HepG2 (cell line): ENCODE measurements at regions not wholly inside any gene's neighbourhood (a gene's known extent, or its start where the extent isn't known, plus 50 kb on each side); places are given as distances from the start of the nearest gene placed in this dataset.

Experiments
- ATAC-seq: fragments of 200-7000 bp; cut with Tn5 transposase; 3 replicates; pipeline ENCODE4 v1.9.1; 2020; ENCODE audit warnings: mild to moderate bottlenecking, moderate library complexity
- BruUV-seq: library from RNA; stranded (reverse); fragments of 400-500 nt; replicated peaks from 2 replicates; lab custom pipeline; 2021; lab: Mats Ljungman, UMichigan
- CTCF ChIA-PET: fragments of 300-600 bp; formaldehyde crosslinking; extraction: SDS; loops from one replicate; lab custom pipeline; 2021; ENCODE audit warnings: low total read pairs, inconsistent platforms, low intra/inter-chr PET ratio; lab: Yijun Ruan, JAX
- POLR2A ChIA-PET: fragments of 350-600 bp; sonication (Branson Sonifier 250); formaldehyde crosslinking; loops from one replicate; lab custom pipeline; 2020; ENCODE audit warnings: antibody characterized with exemption, inconsistent platforms; lab: Yijun Ruan, JAX
- DNase-seq: peaks from one replicate; pipeline ENCODE4 v3.0.0-alpha.2; 2015; ENCODE audit warnings: low spot score
- FAIRE-seq: peaks from 3 replicates; lab custom pipeline; 2011; peaks lifted over from hg19 to GRCh38; lab: Jason Lieb, UNC
- H2AFZ ChIP-seq: one replicate; pipeline ENCODE4 v1.6.1; 2011; ENCODE audit warnings: low read length, inconsistent platforms
- H3K27ac ChIP-seq: fragments of 300-600 bp; 3 replicates; pipeline ENCODE4 v1.8.0; 2011; ENCODE audit warnings: mixed run types, mild to moderate bottlenecking, mixed read lengths, low read length, inconsistent platforms; ENCODE audit not compliant: insufficient read depth; ENCODE audit errors: extremely low read length
- H3K27me3 ChIP-seq, 2 experiments: fragments of 200-600 bp in 1 of 2; 2 replicates in 1 of 2; 3 replicates in 1 of 2; pipeline versions ENCODE4 v1.6.0 to v1.8.0; 2011; ENCODE audit warnings: low read length in 2 of 2, mild to moderate bottlenecking in 2 of 2, moderate library complexity in 2 of 2, inconsistent platforms in 1 of 2; ENCODE audit not compliant: insufficient read depth in 2 of 2, control insufficient read depth in 1 of 2
- H3K36me3 ChIP-seq, 2 experiments: fragments of 200-600 bp in 1 of 2; replicated peaks in 1 of 2; 2 replicates in 1 of 2; 3 replicates in 1 of 2; pipeline versions ENCODE4 v1.5.1 to v1.8.0; 2011; ENCODE audit warnings: low read length in 2 of 2, inconsistent platforms in 1 of 2; ENCODE audit not compliant: insufficient read depth in 2 of 2, control insufficient read depth in 1 of 2
- H3K4me1 ChIP-seq: 2 replicates; pipeline ENCODE4 v1.5.1; 2012; ENCODE audit warnings: low read length, inconsistent platforms; ENCODE audit not compliant: insufficient read depth
- H3K4me2 ChIP-seq: 2 replicates; pipeline ENCODE4 v1.6.0; 2011; ENCODE audit warnings: low read depth, low read length, inconsistent platforms
- H3K4me3 ChIP-seq, 3 experiments: fragments of 200-600 bp in 1 of 3; sonication (generic), shearing (Covaris generic) in 1 of 3; replicated peaks in 1 of 3; 2 replicates each; pipeline ENCODE4 v1.5.1; 2011 to 2016; ENCODE audit warnings: low read length in 3 of 3, inconsistent platforms in 2 of 3, low read depth in 2 of 3, mild to moderate bottlenecking in 2 of 3, control low read depth in 1 of 3, mixed read lengths in 1 of 3; ENCODE audit not compliant: insufficient read depth in 1 of 3
- H3K79me2 ChIP-seq: one replicate; pipeline ENCODE4 v1.6.1; 2011; ENCODE audit warnings: low read length, inconsistent platforms; ENCODE audit not compliant: insufficient read depth
- H3K9ac ChIP-seq: 2 replicates; pipeline ENCODE4 v1.6.0; 2011; ENCODE audit warnings: mild to moderate bottlenecking, low read depth, low read length, inconsistent platforms; ENCODE audit not compliant: insufficient read depth
- H3K9me3 ChIP-seq: 2 replicates; pipeline ENCODE4 v1.5.1; 2012; ENCODE audit warnings: mild to moderate bottlenecking, low read length
- H4K20me1 ChIP-seq: 2 replicates; pipeline ENCODE4 v1.6.0; 2011; ENCODE audit warnings: inconsistent platforms, mild to moderate bottlenecking, low read length, moderate library complexity; ENCODE audit not compliant: insufficient read depth
- ATAD3A ChIP-seq: sonication (generic); formaldehyde crosslinking; IDR thresholded peaks from 2 replicates; pipeline ENCODE4 v1.4.0; 2020; ENCODE audit warnings: missing genetic modification reagents
- FOXA1 ChIP-seq, 2 experiments: fragments of 450-650 bp in 1 of 2; sonication (generic) in 1 of 2; formaldehyde crosslinking in 1 of 2; IDR thresholded peaks; 2 replicates each; pipeline versions ENCODE4 v1.4.0 to v1.6.1; 2016 to 2020; ENCODE audit warnings: missing genetic modification reagents in 1 of 2
- HDAC6 ChIP-seq: fragments of 200-600 bp; sonication (generic); IDR thresholded peaks from 2 replicates; pipeline ENCODE4 v1.7.0; 2017; ENCODE audit warnings: mild to moderate bottlenecking, antibody characterized with exemption, low read length, low read depth
- KDM4B ChIP-seq: sonication (generic); formaldehyde crosslinking; IDR thresholded peaks from 2 replicates; pipeline ENCODE4 v1.4.0; 2020; ENCODE audit warnings: missing genetic modification reagents
- NFIB ChIP-seq: sonication (generic); formaldehyde crosslinking; IDR thresholded peaks from 2 replicates; pipeline ENCODE4 v1.9.0; 2021; ENCODE audit warnings: missing genetic modification reagents, mild to moderate bottlenecking, borderline replicate concordance
- NFYB ChIP-seq: sonication (generic); formaldehyde crosslinking; IDR thresholded peaks from 2 replicates; pipeline ENCODE4 v1.4.0; 2020; ENCODE audit warnings: missing genetic modification reagents
- PHF21A ChIP-seq: sonication (generic); formaldehyde crosslinking; IDR thresholded peaks from 2 replicates; pipeline ENCODE4 v1.5.0; 2020; ENCODE audit warnings: mild to moderate bottlenecking, missing genetic modification reagents
- RARG ChIP-seq: sonication (generic); formaldehyde crosslinking; IDR thresholded peaks from 2 replicates; pipeline ENCODE4 v1.4.0; 2020; ENCODE audit warnings: low read depth, mild to moderate bottlenecking, missing genetic modification reagents
- TFE3 ChIP-seq: IDR thresholded peaks from 2 replicates; pipeline ENCODE4 v1.6.1; 2016
- THYN1 ChIP-seq: sonication (generic); formaldehyde crosslinking; IDR thresholded peaks from 2 replicates; pipeline ENCODE4 v1.8.1; 2023; ENCODE audit warnings: low read depth, mild to moderate bottlenecking, moderate library complexity, missing genetic modification reagents, borderline replicate concordance
- ZBTB8A ChIP-seq: sonication (generic); formaldehyde crosslinking; IDR thresholded peaks from 2 replicates; pipeline ENCODE4 v1.4.0; 2020; ENCODE audit warnings: mild to moderate bottlenecking, low read depth, missing genetic modification reagents, borderline replicate concordance
- ZFP1 ChIP-seq: IDR thresholded peaks from 2 replicates; pipeline ENCODE4 v1.6.1; 2016
- ZFP36 ChIP-seq: fragments of 150-350 bp; IDR thresholded peaks from 2 replicates; pipeline ENCODE4 v1.6.1; 2018; ENCODE audit warnings: borderline replicate concordance, low read length, low read depth; ENCODE audit not compliant: partially characterized antibody
- ZFYVE20 ChIP-seq: sonication (generic); formaldehyde crosslinking; IDR thresholded peaks from 2 replicates; pipeline ENCODE4 v1.8.0; 2023; ENCODE audit warnings: low read depth, mild to moderate bottlenecking, moderate library complexity, missing genetic modification reagents, borderline replicate concordance
- ZNF205 ChIP-seq: IDR thresholded peaks from 2 replicates; pipeline ENCODE4 v1.6.1; 2018; ENCODE audit warnings: missing biosample characterization, missing genetic modification reagents
- ZNF282 ChIP-seq: fragments of 450-650 bp; IDR thresholded peaks from 2 replicates; pipeline ENCODE4 v1.6.1; 2018; ENCODE audit not compliant: partially characterized antibody
- ZNF430 ChIP-seq: sonication (generic); formaldehyde crosslinking; IDR thresholded peaks from 2 replicates; pipeline ENCODE4 v1.9.0; 2021; ENCODE audit warnings: mild to moderate bottlenecking, missing genetic modification reagents
- ZNF512 ChIP-seq: sonication (generic); formaldehyde crosslinking; IDR thresholded peaks from 2 replicates; pipeline ENCODE4 v1.4.0; 2020; ENCODE audit warnings: mild to moderate bottlenecking, missing genetic modification reagents
- ZNF556 ChIP-seq: sonication (generic); formaldehyde crosslinking; IDR thresholded peaks from 2 replicates; pipeline ENCODE4 v1.4.0; 2020; ENCODE audit warnings: mild to moderate bottlenecking, missing genetic modification reagents, borderline replicate concordance
- ZNF687 ChIP-seq: sonication (generic); formaldehyde crosslinking; IDR thresholded peaks from 2 replicates; pipeline ENCODE4 v1.5.1; 2020; ENCODE audit warnings: mild to moderate bottlenecking, missing genetic modification reagents, moderate library complexity
- WGBS: methylation state at CpG from one replicate; pipeline ENCODE4 v1.1.6; 2017; ENCODE audit warnings: low lambda C conversion rate; 5-methylcytosine and 5-hydroxymethylcytosine counted together
- in situ Hi-C: cut with HindIII; loops from 2 replicates; pipeline ENCODE4 v1.10.0; 2017; ENCODE audit warnings: low pct_unique_long_range_greater_than_20kb; ENCODE audit not compliant: extremely low pct_ligation_motif_present
- intact Hi-C: fragments of 100-400 bp; cut with micrococcal nuclease; formaldehyde crosslinking; loops from one replicate; pipeline ENCODE4 v1.10.0; 2022; ENCODE audit not compliant: unreplicated experiment

- Histone ChIP-seq H3K27ac (no peak overlapping the region), H2AFZ (no peak overlapping the region), H3K79me2 (no peaks in the 10 kb centered on the region), H3K36me3 (no peaks in the 10 kb centered on the region), H3K9ac (no peak overlapping the region), H4K20me1 (no peaks in the 10 kb centered on the region), H3K9me3 (peaks cover 83% of the 10 kb centered on the region), H3K4me3 (no peak overlapping the region), H3K4me2 (no peak overlapping the region), H3K27me3 (no peaks in the 10 kb centered on the region), H3K4me1 (no peaks in the 10 kb centered on the region)
- FAIRE-seq (no peak), ATAC-seq (no peak), DNase-seq (no peak)
- no TSS peak for BruUV-seq
- intact Hi-C loops (no loop called here), in situ Hi-C loops (no loop called here)
- CTCF ChIA-PET = no interaction called here
- TF ChIP-seq RARG = no peak
- TF ChIP-seq THYN1 (CRISPR knock-in tag) = no peak
- TF ChIP-seq ZFYVE20 (CRISPR knock-in tag) = no peak
- TF ChIP-seq ZBTB8A (CRISPR knock-in tag) = no peak
- no peak for TF ChIP-seq ZNF282
- TF ChIP-seq ZNF556 (CRISPR knock-in tag) = no peak
- no peak for TF ChIP-seq ZNF205 (CRISPR knock-in tag)
- no peak for TF ChIP-seq ZNF430
- TF ChIP-seq PHF21A = no peak
- no peak for TF ChIP-seq ZFP36
- no peak for TF ChIP-seq ZNF687 (CRISPR knock-in tag)
- no peak for TF ChIP-seq NFIB
- no peak for TF ChIP-seq NFYB (CRISPR knock-in tag)
- no peak for TF ChIP-seq ATAD3A
- TF ChIP-seq ZNF512 (CRISPR knock-in tag) = no peak
- TF ChIP-seq ZFP1 (CRISPR knock-in tag) = no peak
- no peak for TF ChIP-seq HDAC6
- no peak for TF ChIP-seq KDM4B
- TF ChIP-seq FOXA1 (IDR thresholded peaks at IDR 0.05) = no peak
- no peak for TF ChIP-seq FOXA1 (CRISPR knock-in tag; IDR thresholded peaks at IDR 0.05)
- no peak for TF ChIP-seq TFE3 (CRISPR knock-in tag)
- POLR2A ChIA-PET = no interaction called here
- WGBS = 3% methylated on average over 2 of the region's 2 CpGs
Measured at GRCh38 chr4:28341784-28342183, 1481.1 kb downstream of the STIM2 start.
